Colonic mucosa (tissue), 4 donors: ENCODE measurements at regions not wholly inside any gene's neighbourhood (a gene's known extent, or its start where the extent isn't known, plus 50 kb on each side); places are given as distances from the start of the nearest gene placed in this dataset.

ENCODE experiments used
- DNase-seq: peaks from one replicate; pipeline ENCODE4 v3.0.0-alpha.2; 2020
- H3K27ac ChIP-seq: fragments of 200-600 bp; one replicate; pipeline ENCODE4 v1.8.0; 2021
- H3K27me3 ChIP-seq: fragments of 200-600 bp; one replicate; pipeline ENCODE4 v1.8.0; 2021
- H3K36me3 ChIP-seq: fragments of 200-600 bp; one replicate; pipeline ENCODE4 v1.8.0; 2021
- H3K4me1 ChIP-seq: fragments of 200-600 bp; one replicate; pipeline ENCODE4 v1.8.0; 2021; ENCODE audit warnings: mild to moderate bottlenecking
- H3K4me3 ChIP-seq: fragments of 200-600 bp; one replicate; pipeline ENCODE4 v1.8.0; 2021
- H3K9ac ChIP-seq, 2 donors: one replicate each; pipeline ENCODE4 v1.7.0; 2013; ENCODE audit warnings: control low read depth in 2 of 2, low read depth in 2 of 2, low read length in 2 of 2
- H3K9me3 ChIP-seq: fragments of 200-600 bp; one replicate; pipeline ENCODE4 v1.8.0; 2021
- intact Hi-C: fragments of 100-400 bp; cut with DNase I; formaldehyde crosslinking; loops from one replicate; pipeline ENCODE4 v1.14.1; 2022
- TF ChIP-seq, protein P1 (sequence below): fragments of 200-600 bp; IDR thresholded peaks from one replicate; pipeline ENCODE4 v1.8.0; 2022; ENCODE audit warnings: antibody characterized with exemption, mild to moderate bottlenecking
- donor health status: healthy.
- donor health status: DM: no; HTN: no; CAD: no.
- donor health status: DM: no; HTN: no; CAD: no.

DNA sequence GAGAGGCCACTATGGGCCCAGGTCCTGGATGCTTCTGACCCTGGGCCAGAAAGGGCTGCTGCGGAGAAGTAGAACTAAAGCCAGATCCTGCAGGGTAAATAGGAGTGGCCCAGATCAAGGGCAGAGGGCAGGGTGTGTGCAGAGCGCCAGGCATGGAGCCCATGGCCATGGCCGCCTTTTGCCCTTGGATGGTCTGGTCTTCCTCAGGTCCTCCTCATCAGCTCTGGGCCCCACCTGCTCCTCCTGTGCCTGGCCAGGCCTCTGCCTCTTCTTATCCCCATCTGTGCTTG lies 277.6 kb downstream of the BRD1 start:
- H3K27me3 ChIP-seq: no peaks in the 10 kb centered on the region
- H3K4me1 ChIP-seq: no peaks in the 10 kb centered on the region
- no peak for DNase-seq
- intact Hi-C loops: no loop called here
- H3K9ac ChIP-seq: no peak overlapping the region
- no peak overlapping the region for H3K4me3 ChIP-seq
- H3K36me3 ChIP-seq: no peaks in the 10 kb centered on the region
- H3K9me3 ChIP-seq: no peaks in the 10 kb centered on the region
- TF ChIP-seq, protein P1, sequence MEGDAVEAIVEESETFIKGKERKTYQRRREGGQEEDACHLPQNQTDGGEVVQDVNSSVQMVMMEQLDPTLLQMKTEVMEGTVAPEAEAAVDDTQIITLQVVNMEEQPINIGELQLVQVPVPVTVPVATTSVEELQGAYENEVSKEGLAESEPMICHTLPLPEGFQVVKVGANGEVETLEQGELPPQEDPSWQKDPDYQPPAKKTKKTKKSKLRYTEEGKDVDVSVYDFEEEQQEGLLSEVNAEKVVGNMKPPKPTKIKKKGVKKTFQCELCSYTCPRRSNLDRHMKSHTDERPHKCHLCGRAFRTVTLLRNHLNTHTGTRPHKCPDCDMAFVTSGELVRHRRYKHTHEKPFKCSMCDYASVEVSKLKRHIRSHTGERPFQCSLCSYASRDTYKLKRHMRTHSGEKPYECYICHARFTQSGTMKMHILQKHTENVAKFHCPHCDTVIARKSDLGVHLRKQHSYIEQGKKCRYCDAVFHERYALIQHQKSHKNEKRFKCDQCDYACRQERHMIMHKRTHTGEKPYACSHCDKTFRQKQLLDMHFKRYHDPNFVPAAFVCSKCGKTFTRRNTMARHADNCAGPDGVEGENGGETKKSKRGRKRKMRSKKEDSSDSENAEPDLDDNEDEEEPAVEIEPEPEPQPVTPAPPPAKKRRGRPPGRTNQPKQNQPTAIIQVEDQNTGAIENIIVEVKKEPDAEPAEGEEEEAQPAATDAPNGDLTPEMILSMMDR: no peak
- no peak overlapping the region for H3K27ac ChIP-seq

DNA sequence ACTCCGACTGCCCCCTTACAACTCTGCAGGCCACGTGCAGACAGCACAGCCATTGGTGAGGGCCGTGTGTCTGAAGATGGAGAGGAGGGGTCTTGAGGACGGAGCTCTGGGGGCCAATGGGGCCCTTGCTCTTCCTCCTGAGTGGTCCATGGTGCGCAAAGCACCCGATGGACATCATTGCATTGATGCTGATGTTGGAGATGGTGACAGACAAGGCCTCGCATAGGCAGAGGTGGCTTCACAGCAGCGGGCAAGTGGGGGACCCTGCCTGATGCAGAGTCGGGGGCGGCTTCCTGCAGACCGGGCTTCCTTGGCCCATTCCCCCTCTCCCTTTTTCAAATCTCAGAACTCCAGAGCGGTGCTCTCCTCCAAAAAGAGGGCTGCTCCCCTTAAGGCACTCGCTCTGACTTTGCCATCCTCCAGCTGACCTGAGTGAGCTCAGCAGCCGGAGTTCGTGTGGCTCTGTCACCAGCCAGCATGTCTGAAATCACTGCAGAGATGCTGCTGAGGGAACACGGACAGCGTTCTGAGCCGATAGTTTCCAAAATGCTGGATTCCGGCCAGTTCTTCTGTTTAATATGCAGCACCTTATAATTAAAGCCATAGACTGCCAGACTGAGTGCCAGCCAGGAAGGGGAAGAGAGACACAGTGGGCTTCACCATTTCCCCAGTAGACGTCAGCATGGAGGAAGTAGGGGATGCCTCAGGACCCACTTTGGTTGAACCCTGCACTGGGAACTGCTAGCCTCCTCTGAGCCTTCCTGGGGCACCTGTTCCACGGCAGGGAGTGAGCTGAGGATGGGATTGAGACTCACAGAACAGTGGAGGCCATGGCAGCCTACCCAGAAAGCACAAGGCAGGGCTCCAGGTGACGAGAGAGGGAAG lies 278.2 kb downstream of the BRD1 start:
- TF ChIP-seq, protein P1: no peak
- Histone ChIP-seq H3K4me3 (no peak overlapping the region), H3K4me1 (no peaks in the 10 kb centered on the region), H3K27ac (no peak overlapping the region), H3K36me3 (no peaks in the 10 kb centered on the region), H3K9ac (no peak overlapping the region), H3K27me3 (no peaks in the 10 kb centered on the region), H3K9me3 (no peaks in the 10 kb centered on the region)
- DNase-seq: no peak
- intact Hi-C loops: no loop called here

DNA sequence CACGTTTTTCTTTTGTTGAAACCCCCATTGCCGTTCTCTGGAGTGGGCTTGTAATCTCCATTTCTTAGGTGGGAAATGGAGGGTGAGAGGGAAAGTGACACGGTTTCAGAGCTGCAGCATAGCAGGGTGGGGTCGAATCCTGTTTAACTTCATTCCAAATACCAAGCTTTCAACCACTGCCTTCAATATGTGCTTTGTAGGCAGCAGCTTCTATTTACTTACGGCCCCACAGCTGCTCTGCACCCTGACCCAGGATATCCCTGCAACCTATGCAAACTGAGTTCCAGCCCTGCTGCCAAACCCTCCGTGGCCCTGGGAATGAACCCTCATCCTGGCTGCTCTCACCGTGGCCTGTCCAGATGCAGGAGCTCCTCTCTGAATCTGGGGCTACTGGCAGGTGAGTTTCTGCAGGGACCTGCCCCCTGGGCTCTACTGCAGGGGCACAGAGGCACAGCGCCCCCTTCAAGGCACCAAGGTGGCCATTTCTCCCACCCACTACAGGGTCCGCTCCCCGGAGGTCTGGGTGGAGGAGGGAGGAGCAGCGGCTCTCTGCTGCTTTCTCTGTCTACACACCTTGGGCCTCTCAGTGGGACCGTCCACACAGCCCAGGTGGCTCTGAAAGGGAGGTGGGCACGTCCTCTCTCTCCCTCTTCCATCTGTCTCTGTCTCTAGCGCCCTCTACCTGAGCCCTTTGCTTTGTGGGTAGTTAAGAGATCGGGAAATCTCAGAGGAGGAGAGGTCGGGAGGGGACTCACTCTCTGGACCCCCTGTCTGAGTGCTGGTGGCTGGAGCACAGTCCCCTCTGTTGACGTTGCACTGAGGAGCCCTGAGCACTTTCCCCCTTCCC lies 279.1 kb downstream of the BRD1 start:
- no peak for DNase-seq
- Histone ChIP-seq H3K9ac (no peak overlapping the region), H3K4me3 (no peak overlapping the region), H3K36me3 (no peaks in the 10 kb centered on the region), H3K4me1 (no peaks in the 10 kb centered on the region), H3K27me3 (no peaks in the 10 kb centered on the region), H3K27ac (no peak overlapping the region), H3K9me3 (no peaks in the 10 kb centered on the region)
- TF ChIP-seq, protein P1: no peak
- intact Hi-C loops: no loop called here

DNA sequence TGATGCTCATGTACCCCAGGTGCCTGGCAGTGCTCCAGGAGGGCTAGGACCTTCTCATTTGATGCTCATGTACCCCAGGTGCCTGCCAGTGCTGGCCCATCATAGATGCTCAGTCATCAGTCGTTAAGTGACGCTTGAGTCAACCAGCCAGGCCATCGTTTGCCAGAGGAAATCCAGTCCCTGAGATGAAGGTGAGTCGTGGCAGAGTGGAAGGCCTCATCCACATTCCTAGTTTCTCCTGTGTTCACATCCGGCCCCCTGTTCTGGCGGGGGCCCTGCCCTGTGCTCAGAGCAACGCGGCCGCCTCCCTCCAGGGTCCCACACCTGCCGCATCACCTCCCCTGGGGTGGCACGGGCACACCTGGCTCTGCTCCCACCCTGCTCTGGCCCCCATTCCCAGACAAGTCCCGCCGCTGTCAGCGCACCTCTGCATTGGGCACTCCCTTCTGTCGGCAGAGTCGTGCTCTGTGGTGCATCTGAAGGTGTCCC lies 279.9 kb downstream of the BRD1 start:
- no peaks in the 10 kb centered on the region for H3K9me3 ChIP-seq
- H3K27me3 ChIP-seq: no peaks in the 10 kb centered on the region
- H3K36me3 ChIP-seq: no peaks in the 10 kb centered on the region
- H3K9ac ChIP-seq: no peak overlapping the region
- no peak for DNase-seq
- intact Hi-C loops: no loop called here
- no peaks in the 10 kb centered on the region for H3K4me1 ChIP-seq
- H3K27ac ChIP-seq: no peak overlapping the region
- no peak overlapping the region for H3K4me3 ChIP-seq
- TF ChIP-seq, protein P1: no peak

DNA sequence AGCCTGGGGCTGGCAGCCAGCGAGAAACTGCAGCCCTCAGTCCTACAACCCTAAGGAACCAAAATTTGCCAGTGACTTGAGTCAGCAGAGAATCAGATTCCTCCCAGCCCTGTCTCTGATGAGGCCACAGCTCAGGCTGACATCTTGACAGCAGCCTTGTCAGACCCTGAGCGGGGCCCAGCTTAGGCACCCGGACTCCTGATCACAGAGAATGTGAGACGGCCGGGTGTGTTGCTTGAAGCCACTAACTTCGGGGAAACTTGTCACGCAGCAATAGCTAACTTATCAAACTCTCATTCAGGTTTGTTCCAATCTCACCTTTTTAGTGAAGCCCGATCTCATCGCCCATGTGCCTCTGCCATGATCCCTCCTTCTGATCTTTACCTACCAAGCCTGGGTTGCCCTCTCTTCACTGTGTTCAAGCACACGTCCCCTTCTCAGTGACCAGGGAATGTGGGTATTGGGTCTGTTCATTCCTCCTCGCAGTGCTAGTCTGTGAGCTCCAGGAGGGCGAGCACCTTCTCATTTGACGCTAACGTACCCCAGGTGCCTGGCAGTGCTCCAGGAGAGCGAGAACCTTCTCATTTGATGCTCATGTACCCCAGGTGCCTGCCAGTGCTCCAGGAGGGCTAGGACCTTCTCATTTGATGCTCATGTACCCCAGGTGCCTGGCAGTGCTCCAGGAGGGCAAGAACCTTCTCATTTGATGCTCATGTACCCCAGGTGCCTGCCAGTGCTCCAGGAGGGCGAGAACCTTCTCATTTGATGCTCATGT lies 280.7 kb downstream of the BRD1 start:
- intact Hi-C loops: no loop called here
- no peak overlapping the region for H3K27ac ChIP-seq
- H3K36me3 ChIP-seq: no peaks in the 10 kb centered on the region
- no peak overlapping the region for H3K4me3 ChIP-seq
- no peak for DNase-seq
- H3K4me1 ChIP-seq: no peaks in the 10 kb centered on the region
- TF ChIP-seq, protein P1: no peak
- H3K27me3 ChIP-seq: no peaks in the 10 kb centered on the region
- no peaks in the 10 kb centered on the region for H3K9me3 ChIP-seq
- H3K9ac ChIP-seq: no peak overlapping the region
